ENCODE measurements at regions not wholly inside any gene's neighbourhood (a gene's known extent, or its start where the extent isn't known, plus 50 kb on each side); places are given as distances from the start of the nearest gene placed in this dataset.

DNA sequence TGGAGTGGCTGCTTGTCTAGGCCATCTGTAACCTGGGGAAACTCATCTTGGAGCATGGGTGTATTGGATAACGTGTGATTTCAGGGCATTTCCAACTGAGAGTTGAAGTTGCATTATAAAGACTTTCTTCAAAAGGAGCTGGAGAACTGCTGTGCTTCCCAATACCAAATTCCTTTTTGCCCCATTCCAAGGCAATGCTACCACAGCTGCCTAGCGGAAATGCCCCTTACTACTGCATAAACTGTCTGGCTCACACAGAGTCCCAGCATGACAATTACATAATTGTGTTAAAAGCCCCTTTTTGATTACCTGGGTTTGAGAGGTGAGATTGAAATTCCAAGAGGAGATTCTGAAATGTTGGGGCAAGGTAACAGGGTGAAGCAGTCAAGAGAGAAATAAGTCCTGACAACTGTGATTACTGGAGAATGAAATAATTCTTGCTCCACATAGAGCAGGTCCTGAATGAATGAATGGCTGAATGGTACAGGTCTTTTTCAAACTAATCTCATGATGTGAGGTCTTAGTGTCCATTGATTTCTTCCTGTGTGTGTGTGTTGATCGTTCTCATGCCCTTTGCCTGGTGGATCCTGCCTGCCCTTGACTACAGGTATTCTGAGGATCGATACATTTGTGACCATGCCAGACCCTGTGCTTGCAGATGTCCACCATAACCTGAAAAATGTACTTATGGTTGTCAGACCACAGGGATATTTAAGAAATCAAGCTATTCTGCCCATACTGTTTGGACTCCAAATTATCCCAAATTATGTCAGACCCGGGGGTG, 386.5 kb downstream of the GRIN2B start:
- Histone ChIP-seq H3K4me1 (ENCODE audit: control insufficient read depth, insufficient read depth, low read length) (no peaks in the 10 kb centered on the region; the same call in 1 of the 2 replicates), H3K36me3 (ENCODE audit: control insufficient read depth in 2 of 2, insufficient read depth in 2 of 2, low read length in 1 of 2) (no peaks in the 10 kb centered on the region), H3K27me3 (replicated peaks in 1 of 2; ENCODE audit: control insufficient read depth in 2 of 2, insufficient read depth in 2 of 2, low read length in 1 of 2) (no peaks in the 10 kb centered on the region), H4K20me1 (ENCODE audit: control insufficient read depth, insufficient read depth) (no peaks in the 10 kb centered on the region), H3K9me3 (replicated peaks; ENCODE audit: control insufficient read depth, insufficient read depth, low read length) (no peaks in the 10 kb centered on the region; the same call in 2 of the 3 replicates), H3K9ac (ENCODE audit: control insufficient read depth, insufficient read depth, low read length) (no peak overlapping the region), H3K4me3 (no peak overlapping the region), H2AFZ (ENCODE audit: control insufficient read depth, low read depth, low read length) (no peak overlapping the region), H3K4me2 (ENCODE audit: control insufficient read depth, insufficient read depth) (no peak overlapping the region), H3K27ac (ENCODE audit: control insufficient read depth, insufficient read depth) (no peak overlapping the region), H3K79me2 (ENCODE audit: control insufficient read depth, insufficient read depth, low read length) (no peaks in the 10 kb centered on the region)
- WGBS (ENCODE audit: insufficient coverage, insufficient replicate concordance, low lambda C conversion rate, missing lambda C conversion rate), result 12% methylated on average over 5 of the region's 5 CpGs
- BruUV-seq (replicated peaks), result no TSS peak
- ATAC-seq, result no peak
- no peak for DNase-seq (ENCODE audit: low read depth, low spot score)
- FAIRE-seq, result no peak
- intact Hi-C loops (cut with micrococcal nuclease; ENCODE audit: unreplicated experiment) (loop anchor here (5.0 kb wide), 1 partner anchor 123 kb away; no protein-coding TSS in a partner anchor), in situ Hi-C loops (cut with MboI) (no loop called here)
- CTCF ChIA-PET, result interaction anchor here (2.4 kb wide), 1 partner anchor 59 kb away, joined by 8 read pairs; no protein-coding TSS in a partner anchor
- POLR2A ChIA-PET, result no interaction called here
- RAD21 ChIA-PET (ENCODE audit: unreplicated experiment), result no interaction called here
- SMC1A ChIA-PET (ENCODE audit: uncharacterized antibody, unreplicated experiment), result interaction anchor here (1.2 to 1.8 kb wide), 2 partner anchors 12 to 31 kb away, joined by 4 read pairs; no protein-coding TSS in a partner anchor
- TF ChIP-seq KAT2A (conservative IDR thresholded peaks at IDR 0.05; ENCODE audit: control insufficient read depth, low read depth, low read length), result no peak
- TF ChIP-seq CHD4 (IDR thresholded peaks at IDR 0.05), result no peak
- no peak for TF ChIP-seq MLLT1 (IDR thresholded peaks at IDR 0.05)
- no peak for TF ChIP-seq BCL11A (IDR thresholded peaks at IDR 0.05; ENCODE audit: low read depth, low read length)
- no peak for TF ChIP-seq SMC3 (IDR thresholded peaks at IDR 0.05; ENCODE audit: borderline replicate concordance, low read length)
- no peak for TF ChIP-seq BMI1 (IDR thresholded peaks at IDR 0.05; ENCODE audit: borderline replicate concordance)
- TF ChIP-seq KLF5 (IDR thresholded peaks at IDR 0.05; ENCODE audit: partially characterized antibody), result no peak
- TF ChIP-seq, protein P1, sequence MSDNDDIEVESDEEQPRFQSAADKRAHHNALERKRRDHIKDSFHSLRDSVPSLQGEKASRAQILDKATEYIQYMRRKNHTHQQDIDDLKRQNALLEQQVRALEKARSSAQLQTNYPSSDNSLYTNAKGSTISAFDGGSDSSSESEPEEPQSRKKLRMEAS (IDR thresholded peaks at IDR 0.05; ENCODE audit: low read depth, low read length), result no peak
- TF ChIP-seq MYC (IDR thresholded peaks at IDR 0.05; ENCODE audit: insufficient read depth, insufficient read length, insufficient replicate concordance, low read length, severe bottlenecking), result no peak
- TF ChIP-seq WRNIP1 (IDR thresholded peaks at IDR 0.05; ENCODE audit: borderline replicate concordance, low read depth, low read length), result no peak
- no peak for TF ChIP-seq HDGF (IDR thresholded peaks at IDR 0.05)
- TF ChIP-seq PRDM15 (CRISPR knock-in tag; IDR thresholded peaks at IDR 0.05), result no peak
- no peak for TF ChIP-seq EED (IDR thresholded peaks at IDR 0.05; ENCODE audit: low read depth)
- no peak for TF ChIP-seq RAD21 (IDR thresholded peaks at IDR 0.05; ENCODE audit: insufficient read depth, low read depth, low read length)
- no peak for TF ChIP-seq TARDBP (IDR thresholded peaks at IDR 0.05; ENCODE audit: borderline replicate concordance)
- TF ChIP-seq NR2C1 (IDR thresholded peaks at IDR 0.05), result no peak
- TF ChIP-seq CTCF (IDR thresholded peaks at IDR 0.05 in 2 of 3, conservative IDR thresholded peaks at IDR 0.05 in 1 of 3; ENCODE audit: control insufficient read depth in 2 of 3, extremely low read depth in 1 of 3, insufficient read depth in 1 of 3, low read depth in 3 of 3, low read length in 3 of 3), result no peak
- no peak for TF ChIP-seq YBX1 (IDR thresholded peaks at IDR 0.05)

Data from GM12878 (cell line).